ENCODE measurements at regions not wholly inside any gene's neighbourhood (a gene's known extent, or its start where the extent isn't known, plus 50 kb on each side); places are given as distances from the start of the nearest gene placed in this dataset.

- in situ Hi-C loops (cut with MboI; ENCODE audit: low pct_ligation_motif_present in 1 of 4, low pct_unique_long_range_greater_than_20kb in 1 of 4, low sequenced_read_pairs in 3 of 4) (no loop called here), intact Hi-C loops (cut with DNase I; ENCODE audit: low total_unique reads) (no loop called here)
- no peak overlapping the region for H3K27ac ChIP-seq
- no peak overlapping the region for H3K4me3 ChIP-seq
- H3K27me3 ChIP-seq = no peaks in the 10 kb centered on the region
- H3K36me3 ChIP-seq = no peaks in the 10 kb centered on the region
- no peaks in the 10 kb centered on the region for H3K9me3 ChIP-seq
- no peaks in the 10 kb centered on the region for H3K4me1 ChIP-seq
- TF ChIP-seq POLR2A (IDR thresholded peaks at IDR 0.05) = no peak
- no peak for TF ChIP-seq POLR2AphosphoS5 (IDR thresholded peaks at IDR 0.05)
- TF ChIP-seq, protein P1, sequence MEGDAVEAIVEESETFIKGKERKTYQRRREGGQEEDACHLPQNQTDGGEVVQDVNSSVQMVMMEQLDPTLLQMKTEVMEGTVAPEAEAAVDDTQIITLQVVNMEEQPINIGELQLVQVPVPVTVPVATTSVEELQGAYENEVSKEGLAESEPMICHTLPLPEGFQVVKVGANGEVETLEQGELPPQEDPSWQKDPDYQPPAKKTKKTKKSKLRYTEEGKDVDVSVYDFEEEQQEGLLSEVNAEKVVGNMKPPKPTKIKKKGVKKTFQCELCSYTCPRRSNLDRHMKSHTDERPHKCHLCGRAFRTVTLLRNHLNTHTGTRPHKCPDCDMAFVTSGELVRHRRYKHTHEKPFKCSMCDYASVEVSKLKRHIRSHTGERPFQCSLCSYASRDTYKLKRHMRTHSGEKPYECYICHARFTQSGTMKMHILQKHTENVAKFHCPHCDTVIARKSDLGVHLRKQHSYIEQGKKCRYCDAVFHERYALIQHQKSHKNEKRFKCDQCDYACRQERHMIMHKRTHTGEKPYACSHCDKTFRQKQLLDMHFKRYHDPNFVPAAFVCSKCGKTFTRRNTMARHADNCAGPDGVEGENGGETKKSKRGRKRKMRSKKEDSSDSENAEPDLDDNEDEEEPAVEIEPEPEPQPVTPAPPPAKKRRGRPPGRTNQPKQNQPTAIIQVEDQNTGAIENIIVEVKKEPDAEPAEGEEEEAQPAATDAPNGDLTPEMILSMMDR (IDR thresholded peaks at IDR 0.05) = no peak
- no peak for TF ChIP-seq EP300 (IDR thresholded peaks at IDR 0.05; ENCODE audit: low read depth)
- 44 to 66% methylated on average over 4 of the region's 4 CpGs for WGBS, 2 donors (ENCODE audit: low coverage in 1 of 2)
- no peak for DNase-seq
These were observed 176.1 kb upstream of the FRMD4B start for GRCh38 chr3:69562020-69562419.

DNA sequence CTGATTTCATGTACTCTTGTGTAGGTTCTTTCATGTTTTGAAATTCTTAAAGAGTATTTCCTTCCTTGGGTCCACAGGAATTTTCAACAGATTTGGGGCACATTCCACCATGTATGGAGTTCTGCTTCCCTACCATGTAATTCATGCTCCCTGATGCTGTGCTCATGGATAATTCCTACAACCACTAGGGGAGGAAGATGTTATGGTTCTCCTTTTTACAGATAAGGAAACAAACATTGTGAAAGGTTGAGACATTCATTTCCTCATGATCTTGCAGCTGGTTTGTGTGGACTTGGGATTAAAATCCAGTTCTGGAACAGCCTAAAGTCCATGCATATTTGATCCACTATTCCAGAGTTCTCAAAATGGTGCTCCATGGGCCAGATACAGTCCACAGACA, 174.9 kb upstream of the FRMD4B start:
- no peak for DNase-seq
- H3K27ac ChIP-seq = no peak overlapping the region
- no peak overlapping the region for H3K4me3 ChIP-seq
- H3K9me3 ChIP-seq = no peaks in the 10 kb centered on the region
- intact Hi-C loops (cut with DNase I; ENCODE audit: low total_unique reads) (no loop called here), in situ Hi-C loops (cut with MboI; ENCODE audit: low pct_ligation_motif_present in 1 of 4, low pct_unique_long_range_greater_than_20kb in 1 of 4, low sequenced_read_pairs in 3 of 4) (no loop called here)
- H3K4me1 ChIP-seq = no peaks in the 10 kb centered on the region
- no peaks in the 10 kb centered on the region for H3K36me3 ChIP-seq
- no peaks in the 10 kb centered on the region for H3K27me3 ChIP-seq
- TF ChIP-seq EP300 (IDR thresholded peaks at IDR 0.05; ENCODE audit: low read depth) (no peak), POLR2AphosphoS5 (IDR thresholded peaks at IDR 0.05) (no peak), POLR2A (IDR thresholded peaks at IDR 0.05) (no peak)
- TF ChIP-seq, protein P1 (IDR thresholded peaks at IDR 0.05) = no peak

DNA sequence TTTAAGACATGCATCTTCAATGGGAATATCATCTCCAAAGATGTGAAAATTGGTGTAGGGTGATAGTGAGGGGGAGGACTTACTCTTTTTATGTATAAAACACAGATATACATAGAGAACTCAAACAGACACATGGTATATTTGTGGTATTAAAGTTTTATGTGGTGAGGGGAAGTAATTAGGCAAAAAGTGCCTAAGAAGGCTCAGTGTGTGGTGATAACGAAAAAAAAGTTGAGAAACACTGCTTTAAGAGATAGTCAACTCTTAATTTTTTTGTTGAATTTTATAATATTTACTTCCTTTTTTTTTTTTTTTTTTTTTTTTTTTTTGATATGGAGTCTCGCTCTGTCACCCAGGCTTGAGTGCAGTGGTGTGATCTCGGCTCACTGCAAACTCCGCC, 174.2 kb upstream of the FRMD4B start:
- Histone ChIP-seq H3K4me1 (no peaks in the 10 kb centered on the region), H3K9me3 (no peaks in the 10 kb centered on the region), H3K27me3 (no peaks in the 10 kb centered on the region), H3K4me3 (no peak overlapping the region), H3K36me3 (no peaks in the 10 kb centered on the region), H3K27ac (no peak overlapping the region)
- TF ChIP-seq POLR2AphosphoS5 (IDR thresholded peaks at IDR 0.05) = no peak
- TF ChIP-seq EP300 (IDR thresholded peaks at IDR 0.05; ENCODE audit: low read depth) = no peak
- TF ChIP-seq, protein P1 (IDR thresholded peaks at IDR 0.05) = no peak
- TF ChIP-seq POLR2A (IDR thresholded peaks at IDR 0.05) = no peak
- in situ Hi-C loops (cut with MboI; ENCODE audit: low pct_ligation_motif_present in 1 of 4, low pct_unique_long_range_greater_than_20kb in 1 of 4, low sequenced_read_pairs in 3 of 4) (no loop called here), intact Hi-C loops (cut with DNase I; ENCODE audit: low total_unique reads) (no loop called here)
- 90 to 96% methylated on average over 4 of the region's 4 CpGs for WGBS, 2 donors (ENCODE audit: low coverage in 1 of 2)
- no peak for DNase-seq

DNA sequence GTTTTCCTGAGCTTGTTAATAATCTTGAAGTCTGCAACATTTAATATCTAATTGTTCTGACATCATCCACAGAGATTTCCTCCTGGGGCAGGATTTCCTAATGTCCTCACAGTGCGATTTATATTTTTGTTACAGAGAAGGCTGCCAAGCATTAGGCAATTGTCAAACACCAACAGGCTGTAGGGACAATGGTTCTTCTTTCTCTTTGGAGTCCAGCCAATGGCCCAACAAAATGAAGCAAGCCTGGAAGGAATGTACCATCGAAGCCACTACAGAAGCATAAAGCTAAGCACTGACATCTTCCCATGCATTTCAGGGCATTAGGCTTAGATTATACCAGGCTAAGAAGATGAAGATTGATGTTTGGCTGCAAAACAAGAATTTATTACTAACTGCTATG, 173.0 kb upstream of the FRMD4B start:
- H3K27ac ChIP-seq = no peak overlapping the region
- in situ Hi-C loops (cut with MboI; ENCODE audit: low pct_ligation_motif_present in 1 of 4, low pct_unique_long_range_greater_than_20kb in 1 of 4, low sequenced_read_pairs in 3 of 4) (no loop called here), intact Hi-C loops (cut with DNase I; ENCODE audit: low total_unique reads) (no loop called here)
- H3K27me3 ChIP-seq = no peaks in the 10 kb centered on the region
- DNase-seq = no peak
- no peaks in the 10 kb centered on the region for H3K9me3 ChIP-seq
- no peak overlapping the region for H3K4me3 ChIP-seq
- no peaks in the 10 kb centered on the region for H3K4me1 ChIP-seq
- no peaks in the 10 kb centered on the region for H3K36me3 ChIP-seq
- WGBS, 2 donors (ENCODE audit: low coverage in 1 of 2) = 38 to 55% methylated on average over 1 to 2 of the region's 2 CpGs
- TF ChIP-seq POLR2AphosphoS5 (IDR thresholded peaks at IDR 0.05) = no peak
- TF ChIP-seq, protein P1 (IDR thresholded peaks at IDR 0.05) = no peak
- no peak for TF ChIP-seq POLR2A (IDR thresholded peaks at IDR 0.05)
- TF ChIP-seq EP300 (IDR thresholded peaks at IDR 0.05; ENCODE audit: low read depth) = no peak

Data from transverse colon (tissue), 4 donors.